Calu3 (cell line): ENCODE measurements at regions not wholly inside any gene's neighbourhood (a gene's known extent, or its start where the extent isn't known, plus 50 kb on each side); places are given as distances from the start of the nearest gene placed in this dataset.

Source experiments
- BruUV-seq: library from RNA; stranded (reverse); fragments of 400-500 nt; replicated peaks from 2 replicates; lab custom pipeline; 2021; lab: Mats Ljungman, UMichigan
- CTCF ChIA-PET: fragments of 300-600 bp; sonication (Branson Sonifier 250); formaldehyde crosslinking; loops from one replicate; lab custom pipeline; 2022; ENCODE audit warnings: antibody characterized with exemption; lab: Charles Lee
- DNase-seq: peaks from one replicate; pipeline ENCODE4 v3.0.0; 2022
- H3K27ac Mint-ChIP-seq: one replicate; pipeline ENCODE4 v1.8.0; 2022; ENCODE audit warnings: mixed read lengths; ENCODE audit not compliant: unreplicated experiment
- H3K27me3 Mint-ChIP-seq: one replicate; pipeline ENCODE4 v1.8.0; 2022; ENCODE audit warnings: mixed read lengths; ENCODE audit not compliant: unreplicated experiment
- H3K36me3 Mint-ChIP-seq: one replicate; pipeline ENCODE4 v1.8.0; 2022; ENCODE audit warnings: mild to moderate bottlenecking, moderate library complexity, mixed read lengths; ENCODE audit not compliant: insufficient read depth, unreplicated experiment
- H3K4me1 Mint-ChIP-seq: one replicate; pipeline ENCODE4 v1.8.0; 2022; ENCODE audit warnings: mild to moderate bottlenecking, low read depth, mixed read lengths; ENCODE audit not compliant: unreplicated experiment
- H3K4me3 Mint-ChIP-seq: one replicate; pipeline ENCODE4 v1.8.0; 2022; ENCODE audit warnings: mild to moderate bottlenecking, low read depth, moderate library complexity, mixed read lengths; ENCODE audit not compliant: unreplicated experiment
- H3K9me3 Mint-ChIP-seq: one replicate; pipeline ENCODE4 v1.8.0; 2022; ENCODE audit warnings: low read depth, mixed read lengths; ENCODE audit not compliant: unreplicated experiment
- CTCF ChIP-seq: fragments of 200-600 bp; IDR thresholded peaks from one replicate; pipeline ENCODE4 v1.8.0; 2022; ENCODE audit warnings: antibody characterized with exemption; ENCODE audit not compliant: unreplicated experiment
- intact Hi-C: fragments of 100-400 bp; cut with micrococcal nuclease; formaldehyde crosslinking; loops from one replicate; pipeline ENCODE4 v1.10.0; 2022; ENCODE audit not compliant: unreplicated experiment

- intact Hi-C loops = no loop called here
- Mint-ChIP-seq H3K4me1 (no peaks in the 10 kb centered on the region), H3K9me3 (peaks cover 13% of the 10 kb centered on the region), H3K27ac (no peak overlapping the region), H3K27me3 (peaks cover 13% of the 10 kb centered on the region), H3K36me3 (no peaks in the 10 kb centered on the region), H3K4me3 (no peak overlapping the region)
- BruUV-seq = no TSS peak
- TF ChIP-seq CTCF = no peak
- DNase-seq = no peak
- CTCF ChIA-PET = no interaction called here
Measured at GRCh38 chr10:31683682-31684081, 244.9 kb downstream of the ARHGAP12 start.

GRCh38 chr10:31679936-31680335, 248.7 kb downstream of the ARHGAP12 start:
- peaks cover 26% of the 10 kb centered on the region for H3K27me3 Mint-ChIP-seq
- no peaks in the 10 kb centered on the region for H3K36me3 Mint-ChIP-seq
- no peak for DNase-seq
- no peaks in the 10 kb centered on the region for H3K4me1 Mint-ChIP-seq
- peaks cover 13% of the 10 kb centered on the region for H3K9me3 Mint-ChIP-seq
- intact Hi-C loops = no loop called here
- CTCF ChIA-PET = no interaction called here
- H3K4me3 Mint-ChIP-seq = no peak overlapping the region
- no peak for TF ChIP-seq CTCF
- BruUV-seq = no TSS peak
- no peak overlapping the region for H3K27ac Mint-ChIP-seq

GRCh38 chr10:31678575-31679516, 249.8 kb downstream of the ARHGAP12 start:
- H3K36me3 Mint-ChIP-seq = no peaks in the 10 kb centered on the region
- peaks cover 11% of the 10 kb centered on the region for H3K9me3 Mint-ChIP-seq
- TF ChIP-seq CTCF = no peak
- intact Hi-C loops = no loop called here
- H3K27me3 Mint-ChIP-seq = peaks cover 37% of the 10 kb centered on the region
- no TSS peak for BruUV-seq
- no peak for DNase-seq
- no peak overlapping the region for H3K4me3 Mint-ChIP-seq
- H3K4me1 Mint-ChIP-seq = no peaks in the 10 kb centered on the region
- CTCF ChIA-PET = no interaction called here
- H3K27ac Mint-ChIP-seq = no peak overlapping the region

- H3K27me3 Mint-ChIP-seq = peaks cover 44% of the 10 kb centered on the region
- no TSS peak for BruUV-seq
- CTCF ChIA-PET = no interaction called here
- no peaks in the 10 kb centered on the region for H3K36me3 Mint-ChIP-seq
- no peak for TF ChIP-seq CTCF
- DNase-seq = no peak
- intact Hi-C loops = no loop called here
- H3K27ac Mint-ChIP-seq = no peak overlapping the region
- H3K9me3 Mint-ChIP-seq = peaks cover 9% of the 10 kb centered on the region
- no peaks in the 10 kb centered on the region for H3K4me1 Mint-ChIP-seq
- H3K4me3 Mint-ChIP-seq = no peak overlapping the region
Measured at GRCh38 chr10:31678139-31678536, 250.5 kb downstream of the ARHGAP12 start.
